ENCODE measurements at regions not wholly inside any gene's neighbourhood (a gene's known extent, or its start where the extent isn't known, plus 50 kb on each side); places are given as distances from the start of the nearest gene placed in this dataset.
"Not testable (repeated sequence)": the region's sequence is repeated elsewhere in the genome, so short reads cannot be mapped to it uniquely, and the experiment has no call there.

- not testable (repeated sequence) for DNase-seq
These were observed 53.3 kb upstream of the ARL4D start for GRCh38 chr17:43345515-43345914.

GRCh38 chr17:43344685-43345084 is 54.1 kb upstream of the ARL4D start:
- DNase-seq: no peak

GRCh38 chr17:43342589-43342890 is 56.3 kb upstream of the ARL4D start:
- no peak for DNase-seq

GRCh38 chr17:43341715-43342588 is 56.8 kb upstream of the ARL4D start:
- no peak for DNase-seq

GRCh38 chr17:43338886-43339516 is 59.8 kb upstream of the ARL4D start:
- peak; percentile 21 to 46 (median 34) for DNase-seq

GRCh38 chr17:43337684-43338428 is 60.9 kb upstream of the ARL4D start:
- no peak for DNase-seq

GRCh38 chr17:43334738-43335402 is 63.9 kb upstream of the ARL4D start:
- no peak for DNase-seq

GRCh38 chr17:43333433-43333943 is 65.3 kb upstream of the ARL4D start:
- DNase-seq: no peak

- no peak for DNase-seq
These were observed 66.6 kb upstream of the ARL4D start for GRCh38 chr17:43332230-43332629.

- no peak for DNase-seq
These were observed 67.7 kb upstream of the ARL4D start for GRCh38 chr17:43330876-43331639.

GRCh38 chr17:43329183-43329582 is 69.6 kb upstream of the ARL4D start:
- no peak for DNase-seq

GRCh38 chr17:43328650-43329049 is 70.1 kb upstream of the ARL4D start:
- no peak for DNase-seq

- no peak for DNase-seq
These were observed 70.9 kb upstream of the ARL4D start for GRCh38 chr17:43327834-43328420.

GRCh38 chr17:43327421-43327820 is 71.4 kb upstream of the ARL4D start:
- DNase-seq: no peak

GRCh38 chr17:43326490-43327275 is 72.1 kb upstream of the ARL4D start:
- no peak for DNase-seq

GRCh38 chr17:43324205-43324893 is 74.4 kb upstream of the ARL4D start:
- DNase-seq: no peak

GRCh38 chr17:43319293-43320124 is 79.3 kb upstream of the ARL4D start:
- no peak for DNase-seq

- no peak for DNase-seq
These were observed 82.2 kb upstream of the ARL4D start for GRCh38 chr17:43316522-43317142.
